Activated gamma-delta T cell treated with Interleukin-2 at 50 U/mL for 16 hours (primary cell): ENCODE measurements at regions not wholly inside any gene's neighbourhood (a gene's known extent, or its start where the extent isn't known, plus 50 kb on each side); places are given as distances from the start of the nearest gene placed in this dataset.
"Not testable (repeated sequence)": the region's sequence is repeated elsewhere in the genome, so short reads cannot be mapped to it uniquely, and the experiment has no call there.

ENCODE experiments used
- DNase-seq: peaks from one replicate; pipeline ENCODE4 v3.0.0-alpha.2; 2020

- no peak for DNase-seq
These were observed 108.6 kb upstream of the VRK1 start for GRCh38 chr14:96688629-96689028.

- DNase-seq: no peak
These were observed 106.3 kb upstream of the VRK1 start for GRCh38 chr14:96690713-96691383.

GRCh38 chr14:96693252-96693820, 103.8 kb upstream of the VRK1 start:
- DNase-seq: no peak

- DNase-seq: no peak
These were observed 103.2 kb upstream of the VRK1 start for GRCh38 chr14:96693987-96694386.

GRCh38 chr14:96698960-96699539, 98.1 kb upstream of the VRK1 start:
- DNase-seq: no peak

GRCh38 chr14:96699666-96700065, 97.5 kb upstream of the VRK1 start:
- no peak for DNase-seq

GRCh38 chr14:96702831-96703230, 94.4 kb upstream of the VRK1 start:
- DNase-seq: no peak

- no peak for DNase-seq
These were observed 91.6 kb upstream of the VRK1 start for GRCh38 chr14:96705422-96706092.

- no peak for DNase-seq
These were observed 90.3 kb upstream of the VRK1 start for GRCh38 chr14:96706893-96707292.

GRCh38 chr14:96710060-96710666, 87.0 kb upstream of the VRK1 start:
- no peak for DNase-seq

GRCh38 chr14:96711559-96712267, 85.5 kb upstream of the VRK1 start:
- DNase-seq: no peak

- DNase-seq: no peak
These were observed 83.8 kb upstream of the VRK1 start for GRCh38 chr14:96713426-96713825.

- not testable (repeated sequence) for DNase-seq
These were observed 82.6 kb upstream of the VRK1 start for GRCh38 chr14:96714537-96714936.

GRCh38 chr14:96717116-96717515, 80.1 kb upstream of the VRK1 start:
- no peak for DNase-seq

- no peak for DNase-seq
These were observed 78.8 kb upstream of the VRK1 start for GRCh38 chr14:96718407-96718806.

- DNase-seq: not testable (repeated sequence)
These were observed 76.5 kb upstream of the VRK1 start for GRCh38 chr14:96720702-96721101.

- DNase-seq: no peak
These were observed 74.4 kb upstream of the VRK1 start for GRCh38 chr14:96722736-96723135.

GRCh38 chr14:96723946-96724345, 73.2 kb upstream of the VRK1 start:
- DNase-seq: no peak

GRCh38 chr14:96725232-96725631, 72.0 kb upstream of the VRK1 start:
- DNase-seq: no peak

GRCh38 chr14:96727073-96727472, 70.1 kb upstream of the VRK1 start:
- DNase-seq: no peak

- DNase-seq: no peak
These were observed 69.7 kb upstream of the VRK1 start for GRCh38 chr14:96727491-96727890.

GRCh38 chr14:96727980-96728717, 69.0 kb upstream of the VRK1 start:
- no peak for DNase-seq
